HG02885 (cell line): ENCODE measurements at regions not wholly inside any gene's neighbourhood (a gene's known extent, or its start where the extent isn't known, plus 50 kb on each side); places are given as distances from the start of the nearest gene placed in this dataset.

Source experiments
- ATAC-seq: cut with Tn5 transposase; IDR thresholded peaks from one replicate; pipeline ENCODE4 v1.9.1; 2021; ENCODE audit warnings: mild to moderate bottlenecking; ENCODE audit not compliant: unreplicated experiment, poor library complexity

GRCh38 chr5:58403822-58404433 is 56.0 kb downstream of the PLK2 start:
- ATAC-seq: no peak

GRCh38 chr5:58401701-58402100 is 58.2 kb downstream of the PLK2 start:
- no peak for ATAC-seq

GRCh38 chr5:58400737-58401136 is 59.1 kb downstream of the PLK2 start:
- no peak for ATAC-seq

GRCh38 chr5:58399951-58400350 is 59.9 kb downstream of the PLK2 start:
- ATAC-seq: no peak

GRCh38 chr5:58394339-58394738 is 65.5 kb downstream of the PLK2 start:
- no peak for ATAC-seq

- ATAC-seq: no peak
Observed at GRCh38 chr5:58393716-58394115, 66.2 kb downstream of the PLK2 start.

GRCh38 chr5:58392496-58392895 is 67.4 kb downstream of the PLK2 start:
- ATAC-seq: no peak

GRCh38 chr5:58383448-58383847 is 76.4 kb downstream of the PLK2 start:
- no peak for ATAC-seq

- no peak for ATAC-seq
Observed at GRCh38 chr5:58382131-58382534, 77.8 kb downstream of the PLK2 start.

- no peak for ATAC-seq
Observed at GRCh38 chr5:58381566-58381965, 78.3 kb downstream of the PLK2 start.

GRCh38 chr5:58380655-58381054 is 79.2 kb downstream of the PLK2 start:
- no peak for ATAC-seq

GRCh38 chr5:58378613-58379390 is 81.1 kb downstream of the PLK2 start:
- no peak for ATAC-seq

- no peak for ATAC-seq
Observed at GRCh38 chr5:58370606-58371005, 89.3 kb downstream of the PLK2 start.

- no peak for ATAC-seq
Observed at GRCh38 chr5:58369513-58370190, 90.2 kb downstream of the PLK2 start.

- ATAC-seq: no peak
Observed at GRCh38 chr5:58366461-58366860, 93.4 kb downstream of the PLK2 start.

GRCh38 chr5:58365791-58366190 is 94.1 kb downstream of the PLK2 start:
- no peak for ATAC-seq

- ATAC-seq: no peak
Observed at GRCh38 chr5:58363461-58364249, 96.2 kb downstream of the PLK2 start.

GRCh38 chr5:58362135-58362534 is 97.8 kb downstream of the PLK2 start:
- ATAC-seq: no peak

- ATAC-seq: no peak
Observed at GRCh38 chr5:58360794-58361193, 99.1 kb downstream of the PLK2 start.

GRCh38 chr5:58359981-58360380 is 99.9 kb downstream of the PLK2 start:
- ATAC-seq: no peak
